HCT116 (cell line): ENCODE measurements at regions not wholly inside any gene's neighbourhood (a gene's known extent, or its start where the extent isn't known, plus 50 kb on each side); places are given as distances from the start of the nearest gene placed in this dataset.

Experiments
- ATAC-seq: fragments of 200-7000 bp; cut with Tn5 transposase; 2 replicates; pipeline ENCODE4 v1.9.1; 2020; ENCODE audit warnings: mild to moderate bottlenecking, moderate library complexity
- BruUV-seq: library from RNA; stranded (reverse); fragments of 400-500 nt; replicated peaks from 2 replicates; lab custom pipeline; 2021; lab: Mats Ljungman, UMichigan
- CTCF ChIA-PET: fragments of 300-600 bp; sonication (Branson Sonifier 250); formaldehyde crosslinking; loops from one replicate; lab custom pipeline; 2021; ENCODE audit warnings: antibody characterized with exemption; lab: Charles Lee
- POLR2A ChIA-PET: fragments of 300-600, 350-600 bp; sonication (Branson Sonifier 250); formaldehyde crosslinking; loops from one replicate; lab custom pipeline; 2021; ENCODE audit warnings: antibody characterized with exemption; lab: Charles Lee
- RAD21 ChIA-PET, 2 experiments: fragments of 300-600 bp; sonication (Branson Sonifier 250); formaldehyde crosslinking; loops; one replicate each; lab custom pipeline; 2023; ENCODE audit warnings: low total read pairs in 2 of 2; ENCODE audit not compliant: uncharacterized antibody in 2 of 2, unreplicated experiment in 2 of 2, low non-redundant PET in 1 of 2; lab: Charles Lee
- DNase-seq: peaks from one replicate; pipeline ENCODE4 v3.0.0-alpha.2; 2010; ENCODE audit warnings: low read depth, low spot score
- H2AFZ ChIP-seq: fragments of 200-600 bp; shearing (Covaris generic), sonication (generic); 2 replicates; pipeline ENCODE4 v1.6.1; 2017; ENCODE audit warnings: low read depth, mixed run types, mixed read lengths, antibody characterized with exemption, low read length; ENCODE audit not compliant: poor library complexity, severe bottlenecking
- H3K27ac ChIP-seq: 2 replicates; pipeline ENCODE4 v1.5.1; 2012; ENCODE audit warnings: low read depth, low read length
- H3K27me3 ChIP-seq: fragments of 200-600 bp; sonication (generic); 2 replicates; pipeline ENCODE4 v1.6.1; 2016; ENCODE audit warnings: mixed run types, low read length, mixed read lengths; ENCODE audit not compliant: insufficient read depth
- H3K36me3 ChIP-seq, 2 experiments: fragments of 200-500 bp in 1 of 2; fragments of 200-600 bp in 1 of 2; sonication (Bioruptor generic) in 1 of 2; sonication (generic) in 1 of 2; 2 replicates each; pipeline versions ENCODE4 v1.5.1 to v1.6.1; 2014 to 2016; ENCODE audit warnings: low read length in 2 of 2, inconsistent platforms in 1 of 2, mixed read lengths in 1 of 2, mixed run types in 1 of 2; ENCODE audit not compliant: insufficient read depth in 2 of 2, control insufficient read depth in 1 of 2
- H3K4me1 ChIP-seq, 2 experiments: fragments of 200-600 bp in 1 of 2; sonication (generic) in 1 of 2; 2 replicates each; pipeline versions ENCODE4 v1.5.1 to v1.6.1; 2012 to 2017; ENCODE audit warnings: low read length in 2 of 2, inconsistent platforms in 1 of 2, mild to moderate bottlenecking in 1 of 2, mixed read lengths in 1 of 2, mixed run types in 1 of 2, moderate library complexity in 1 of 2; ENCODE audit not compliant: insufficient read depth in 2 of 2, control insufficient read depth in 1 of 2
- H3K4me2 ChIP-seq: fragments of 200-600 bp; sonication (generic); 2 replicates; pipeline ENCODE4 v1.6.1; 2017; ENCODE audit warnings: mixed run types, low read length, mixed read lengths
- H3K4me3 ChIP-seq, 2 experiments: fragments of 200-600 bp in 1 of 2; sonication (generic) in 1 of 2; replicated peaks in 1 of 2; 2 replicates each; pipeline ENCODE4 v1.5.1; 2011 to 2016; ENCODE audit warnings: low read length in 2 of 2, control low read depth in 1 of 2, low read depth in 1 of 2, mild to moderate bottlenecking in 1 of 2, mixed read lengths in 1 of 2, mixed run types in 1 of 2
- H3K79me2 ChIP-seq: fragments of 200-600 bp; sonication (generic); 2 replicates; pipeline ENCODE4 v1.6.1; 2017; ENCODE audit warnings: mild to moderate bottlenecking, mixed run types, low read length, moderate library complexity, mixed read lengths; ENCODE audit not compliant: insufficient read depth
- H3K9ac ChIP-seq: fragments of 200-600 bp; sonication (generic); 2 replicates; pipeline ENCODE4 v1.6.1; 2016; ENCODE audit warnings: low read length, mixed read lengths
- H3K9me2 ChIP-seq: fragments of 200-600 bp; sonication (generic), shearing (Covaris generic); 2 replicates; pipeline ENCODE4 v1.6.1; 2017; ENCODE audit warnings: mixed run types, mild to moderate bottlenecking, moderate library complexity; ENCODE audit not compliant: insufficient read depth
- H3K9me3 ChIP-seq, 2 experiments: fragments of 200-500 bp in 1 of 2; fragments of 200-600 bp in 1 of 2; sonication (Bioruptor generic) in 1 of 2; sonication (generic) in 1 of 2; 2 replicates each; pipeline ENCODE4 v1.6.1; 2014 to 2017; ENCODE audit warnings: low read length in 2 of 2, mixed read lengths in 2 of 2, inconsistent platforms in 1 of 2, low read depth in 1 of 2, mild to moderate bottlenecking in 1 of 2, mixed run types in 1 of 2, moderate library complexity in 1 of 2; ENCODE audit not compliant: control insufficient read depth in 1 of 2, insufficient read depth in 1 of 2
- H4K20me1 ChIP-seq: fragments of 200-600 bp; sonication (generic), shearing (Covaris generic); 2 replicates; pipeline ENCODE4 v1.6.1; 2017; ENCODE audit warnings: mixed run types, mild to moderate bottlenecking, moderate library complexity; ENCODE audit not compliant: insufficient read depth
- ELF1 ChIP-seq: IDR thresholded peaks from 2 replicates; pipeline ENCODE4 v1.6.1; 2012; ENCODE audit warnings: low read depth, borderline replicate concordance
- EZH2 ChIP-seq: fragments of 200-600 bp; sonication (generic); IDR thresholded peaks from 2 replicates; pipeline ENCODE4 v1.6.1; 2017; ENCODE audit warnings: antibody characterized with exemption, mixed run types
- FOSL1 ChIP-seq: IDR thresholded peaks from 2 replicates; pipeline ENCODE4 v1.6.1; 2012; ENCODE audit warnings: low read depth
- JUND ChIP-seq: IDR thresholded peaks from 2 replicates; pipeline ENCODE4 v1.6.1; 2012
- POLR2A ChIP-seq: IDR thresholded peaks from 2 replicates; pipeline ENCODE4 v1.7.0; 2011; ENCODE audit warnings: borderline replicate concordance; ENCODE audit not compliant: insufficient read depth, insufficient read length; ENCODE audit errors: extremely low read depth
- POLR2AphosphoS5 ChIP-seq: IDR thresholded peaks from 2 replicates; pipeline ENCODE4 v1.6.1; 2011; ENCODE audit warnings: mild to moderate bottlenecking, low read depth, low read length, moderate library complexity
- RAD21 ChIP-seq: IDR thresholded peaks from 2 replicates; pipeline ENCODE4 v1.6.1; 2012; ENCODE audit warnings: low read depth, mild to moderate bottlenecking
- TCF7L2 ChIP-seq: IDR thresholded peaks from 2 replicates; pipeline ENCODE4 v1.7.0; 2011; ENCODE audit warnings: borderline replicate concordance, inconsistent platforms; ENCODE audit not compliant: insufficient read depth, insufficient read length; ENCODE audit errors: extremely low read depth
- intact Hi-C: fragments of 100-400 bp; cut with micrococcal nuclease; formaldehyde crosslinking; loops from 2 replicates; pipeline ENCODE4 v1.10.0; 2022
- TF ChIP-seq, protein P1 (sequence below), 3 experiments: fragments of 200-600 bp in 1 of 3; sonication (generic) in 1 of 3; IDR thresholded peaks in 2 of 3; conservative IDR thresholded peaks in 1 of 3; 2 replicates each; pipeline ENCODE4 v1.5.1; 2012 to 2017; ENCODE audit warnings: low read depth in 2 of 3, low read length in 2 of 3, antibody characterized with exemption in 1 of 3, borderline replicate concordance in 1 of 3, control low read depth in 1 of 3, mild to moderate bottlenecking in 1 of 3, mixed read lengths in 1 of 3, mixed run types in 1 of 3, moderate library complexity in 1 of 3; ENCODE audit not compliant: insufficient read depth in 1 of 3
- TF ChIP-seq, protein P2 (sequence below): IDR thresholded peaks from 2 replicates; pipeline ENCODE4 v1.6.1; 2011; ENCODE audit warnings: mild to moderate bottlenecking, low read length, moderate library complexity; ENCODE audit not compliant: insufficient replicate concordance; ENCODE audit errors: extremely low read depth
- TF ChIP-seq, protein P3 (sequence below): IDR thresholded peaks from 2 replicates; pipeline ENCODE4 v1.6.1; 2012; ENCODE audit warnings: low read depth

GRCh38 chr1:238334170-238334569 lies 443.4 kb upstream of the ZP4 start:
- ATAC-seq (no peak), DNase-seq (no peak)
- Histone ChIP-seq H3K4me1 (no peaks in the 10 kb centered on the region), H2AFZ (no peak overlapping the region), H3K4me3 (no peak overlapping the region), H3K27ac (no peak overlapping the region), H3K9me3 (peaks cover 0 to 30% of the 10 kb centered on the region in 2 experiments; a peak in 2 of 4 replicates), H3K9me2 (no peaks in the 10 kb centered on the region), H3K27me3 (no peaks in the 10 kb centered on the region), H3K4me2 (no peak overlapping the region)
- intact Hi-C loops = no loop called here
- RAD21 ChIA-PET = no interaction called here
- TF ChIP-seq EZH2 (no peak), RAD21 (no peak), TCF7L2 (no peak), POLR2A (no peak), JUND (no peak), ELF1 (no peak), POLR2AphosphoS5 (no peak), FOSL1 (no peak)
- TF ChIP-seq, protein P1, sequence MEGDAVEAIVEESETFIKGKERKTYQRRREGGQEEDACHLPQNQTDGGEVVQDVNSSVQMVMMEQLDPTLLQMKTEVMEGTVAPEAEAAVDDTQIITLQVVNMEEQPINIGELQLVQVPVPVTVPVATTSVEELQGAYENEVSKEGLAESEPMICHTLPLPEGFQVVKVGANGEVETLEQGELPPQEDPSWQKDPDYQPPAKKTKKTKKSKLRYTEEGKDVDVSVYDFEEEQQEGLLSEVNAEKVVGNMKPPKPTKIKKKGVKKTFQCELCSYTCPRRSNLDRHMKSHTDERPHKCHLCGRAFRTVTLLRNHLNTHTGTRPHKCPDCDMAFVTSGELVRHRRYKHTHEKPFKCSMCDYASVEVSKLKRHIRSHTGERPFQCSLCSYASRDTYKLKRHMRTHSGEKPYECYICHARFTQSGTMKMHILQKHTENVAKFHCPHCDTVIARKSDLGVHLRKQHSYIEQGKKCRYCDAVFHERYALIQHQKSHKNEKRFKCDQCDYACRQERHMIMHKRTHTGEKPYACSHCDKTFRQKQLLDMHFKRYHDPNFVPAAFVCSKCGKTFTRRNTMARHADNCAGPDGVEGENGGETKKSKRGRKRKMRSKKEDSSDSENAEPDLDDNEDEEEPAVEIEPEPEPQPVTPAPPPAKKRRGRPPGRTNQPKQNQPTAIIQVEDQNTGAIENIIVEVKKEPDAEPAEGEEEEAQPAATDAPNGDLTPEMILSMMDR (IDR thresholded peaks at IDR 0.05 in 2 of 3, conservative IDR thresholded peaks at IDR 0.05 in 1 of 3; ENCODE audit: borderline replicate concordance in 1 of 3, insufficient read depth in 1 of 3, low read depth in 2 of 3, low read length in 2 of 3) = no peak
- TF ChIP-seq, protein P2, sequence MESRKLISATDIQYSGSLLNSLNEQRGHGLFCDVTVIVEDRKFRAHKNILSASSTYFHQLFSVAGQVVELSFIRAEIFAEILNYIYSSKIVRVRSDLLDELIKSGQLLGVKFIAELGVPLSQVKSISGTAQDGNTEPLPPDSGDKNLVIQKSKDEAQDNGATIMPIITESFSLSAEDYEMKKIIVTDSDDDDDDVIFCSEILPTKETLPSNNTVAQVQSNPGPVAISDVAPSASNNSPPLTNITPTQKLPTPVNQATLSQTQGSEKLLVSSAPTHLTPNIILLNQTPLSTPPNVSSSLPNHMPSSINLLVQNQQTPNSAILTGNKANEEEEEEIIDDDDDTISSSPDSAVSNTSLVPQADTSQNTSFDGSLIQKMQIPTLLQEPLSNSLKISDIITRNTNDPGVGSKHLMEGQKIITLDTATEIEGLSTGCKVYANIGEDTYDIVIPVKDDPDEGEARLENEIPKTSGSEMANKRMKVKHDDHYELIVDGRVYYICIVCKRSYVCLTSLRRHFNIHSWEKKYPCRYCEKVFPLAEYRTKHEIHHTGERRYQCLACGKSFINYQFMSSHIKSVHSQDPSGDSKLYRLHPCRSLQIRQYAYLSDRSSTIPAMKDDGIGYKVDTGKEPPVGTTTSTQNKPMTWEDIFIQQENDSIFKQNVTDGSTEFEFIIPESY = no peak
- TF ChIP-seq, protein P3, sequence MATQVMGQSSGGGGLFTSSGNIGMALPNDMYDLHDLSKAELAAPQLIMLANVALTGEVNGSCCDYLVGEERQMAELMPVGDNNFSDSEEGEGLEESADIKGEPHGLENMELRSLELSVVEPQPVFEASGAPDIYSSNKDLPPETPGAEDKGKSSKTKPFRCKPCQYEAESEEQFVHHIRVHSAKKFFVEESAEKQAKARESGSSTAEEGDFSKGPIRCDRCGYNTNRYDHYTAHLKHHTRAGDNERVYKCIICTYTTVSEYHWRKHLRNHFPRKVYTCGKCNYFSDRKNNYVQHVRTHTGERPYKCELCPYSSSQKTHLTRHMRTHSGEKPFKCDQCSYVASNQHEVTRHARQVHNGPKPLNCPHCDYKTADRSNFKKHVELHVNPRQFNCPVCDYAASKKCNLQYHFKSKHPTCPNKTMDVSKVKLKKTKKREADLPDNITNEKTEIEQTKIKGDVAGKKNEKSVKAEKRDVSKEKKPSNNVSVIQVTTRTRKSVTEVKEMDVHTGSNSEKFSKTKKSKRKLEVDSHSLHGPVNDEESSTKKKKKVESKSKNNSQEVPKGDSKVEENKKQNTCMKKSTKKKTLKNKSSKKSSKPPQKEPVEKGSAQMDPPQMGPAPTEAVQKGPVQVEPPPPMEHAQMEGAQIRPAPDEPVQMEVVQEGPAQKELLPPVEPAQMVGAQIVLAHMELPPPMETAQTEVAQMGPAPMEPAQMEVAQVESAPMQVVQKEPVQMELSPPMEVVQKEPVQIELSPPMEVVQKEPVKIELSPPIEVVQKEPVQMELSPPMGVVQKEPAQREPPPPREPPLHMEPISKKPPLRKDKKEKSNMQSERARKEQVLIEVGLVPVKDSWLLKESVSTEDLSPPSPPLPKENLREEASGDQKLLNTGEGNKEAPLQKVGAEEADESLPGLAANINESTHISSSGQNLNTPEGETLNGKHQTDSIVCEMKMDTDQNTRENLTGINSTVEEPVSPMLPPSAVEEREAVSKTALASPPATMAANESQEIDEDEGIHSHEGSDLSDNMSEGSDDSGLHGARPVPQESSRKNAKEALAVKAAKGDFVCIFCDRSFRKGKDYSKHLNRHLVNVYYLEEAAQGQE = no peak
- TF ChIP-seq, all 23 proteins: peak for 0
- ChIA-PET POLR2A (no interaction called here), CTCF (no interaction called here)
- Histone ChIP-seq H4K20me1 (no peaks in the 10 kb centered on the region), H3K36me3 (no peaks in the 10 kb centered on the region), H3K79me2 (no peaks in the 10 kb centered on the region), H3K9ac (no peak overlapping the region)
- BruUV-seq = no TSS peak
